HepG2 (cell line): ENCODE measurements at regions not wholly inside any gene's neighbourhood (a gene's known extent, or its start where the extent isn't known, plus 50 kb on each side); places are given as distances from the start of the nearest gene placed in this dataset.

Experiments
- NR1H2 ChIP-seq: sonication (generic); formaldehyde crosslinking; IDR thresholded peaks from 2 replicates; pipeline ENCODE4 v1.8.1; 2022; ENCODE audit warnings: low read depth, missing genetic modification reagents, borderline replicate concordance
- RNF2 ChIP-seq: fragments of 450-650 bp; conservative IDR thresholded peaks from 2 replicates; pipeline ENCODE4 v1.6.1; 2016; ENCODE audit warnings: low read depth
- ZNF142 ChIP-seq: sonication (generic); formaldehyde crosslinking; IDR thresholded peaks from 2 replicates; pipeline ENCODE4 v1.4.0; 2020; ENCODE audit warnings: missing genetic modification reagents
- ZNF318 ChIP-seq: sonication (generic); formaldehyde crosslinking; IDR thresholded peaks from 2 replicates; pipeline ENCODE4 v1.4.0; 2020; ENCODE audit warnings: mild to moderate bottlenecking, missing genetic modification reagents
- ZNF629 ChIP-seq: sonication (generic); formaldehyde crosslinking; conservative IDR thresholded peaks from 2 replicates; pipeline ENCODE4 v1.5.0; 2020; ENCODE audit warnings: missing genetic modification reagents
- ZNF766 ChIP-seq: sonication (generic); formaldehyde crosslinking; IDR thresholded peaks from 2 replicates; pipeline ENCODE4 v1.5.0; 2020; ENCODE audit warnings: missing genetic modification reagents, borderline replicate concordance
- TF ChIP-seq, protein P1 (sequence below): fragments of 450-650 bp; IDR thresholded peaks from 2 replicates; pipeline ENCODE4 v1.6.1; 2017

DNA sequence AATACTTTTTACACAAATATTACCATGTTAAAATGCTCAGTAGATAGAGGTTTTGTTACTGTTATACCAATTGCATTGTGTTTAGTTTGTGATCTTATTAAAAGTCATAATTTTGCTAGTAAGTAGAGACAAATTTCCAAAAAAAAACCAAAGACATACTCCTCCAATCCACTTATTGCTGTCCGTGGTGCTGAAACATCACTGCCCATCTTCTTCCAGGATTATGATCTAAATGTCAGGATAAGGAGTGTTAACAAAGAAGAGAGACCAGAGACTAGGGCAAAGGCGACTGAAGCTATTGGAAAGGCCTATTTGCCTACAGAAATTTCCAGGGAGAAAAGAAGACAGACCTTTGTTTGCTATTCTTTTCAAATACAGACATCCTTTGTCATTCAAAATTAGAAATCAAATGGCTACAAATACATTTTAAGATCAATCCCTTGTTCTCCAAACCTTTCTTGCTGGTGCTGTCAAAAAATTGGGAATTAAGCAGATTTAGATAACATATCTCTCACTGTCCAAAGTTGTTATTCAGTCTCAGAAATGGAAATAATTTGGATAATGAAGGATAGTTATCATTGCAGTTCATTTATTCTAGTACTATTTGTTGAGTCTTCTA, 199.7 kb downstream of the C11orf91 start (continued):
- TF ChIP-seq ZNF142 (CRISPR knock-in tag) (no peak), ZNF629 (CRISPR knock-in tag) (no peak), ZNF766 (CRISPR knock-in tag) (no peak), NR1H2 (CRISPR knock-in tag) (no peak), RNF2 (no peak), ZNF318 (CRISPR knock-in tag) (no peak)
- TF ChIP-seq, protein P1, sequence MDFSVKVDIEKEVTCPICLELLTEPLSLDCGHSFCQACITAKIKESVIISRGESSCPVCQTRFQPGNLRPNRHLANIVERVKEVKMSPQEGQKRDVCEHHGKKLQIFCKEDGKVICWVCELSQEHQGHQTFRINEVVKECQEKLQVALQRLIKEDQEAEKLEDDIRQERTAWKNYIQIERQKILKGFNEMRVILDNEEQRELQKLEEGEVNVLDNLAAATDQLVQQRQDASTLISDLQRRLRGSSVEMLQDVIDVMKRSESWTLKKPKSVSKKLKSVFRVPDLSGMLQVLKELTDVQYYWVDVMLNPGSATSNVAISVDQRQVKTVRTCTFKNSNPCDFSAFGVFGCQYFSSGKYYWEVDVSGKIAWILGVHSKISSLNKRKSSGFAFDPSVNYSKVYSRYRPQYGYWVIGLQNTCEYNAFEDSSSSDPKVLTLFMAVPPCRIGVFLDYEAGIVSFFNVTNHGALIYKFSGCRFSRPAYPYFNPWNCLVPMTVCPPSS, result no peak
